Prostate gland (tissue), 2 donors: ENCODE measurements at regions not wholly inside any gene's neighbourhood (a gene's known extent, or its start where the extent isn't known, plus 50 kb on each side); places are given as distances from the start of the nearest gene placed in this dataset.

Experiments used
- POLR2A ChIP-seq: fragments of 450-650 bp; IDR thresholded peaks from one replicate; pipeline ENCODE4 v1.6.1; 2016; ENCODE audit warnings: antibody characterized with exemption, mild to moderate bottlenecking
- POLR2AphosphoS5 ChIP-seq: sonication (generic); formaldehyde crosslinking; IDR thresholded peaks from one replicate; pipeline ENCODE4 v1.6.1; 2017; ENCODE audit warnings: antibody characterized with exemption
- TF ChIP-seq, protein P1 (sequence below), 4 experiments: fragments of 200-600 bp in 2 of 4; fragments of 450-650 bp in 2 of 4; sonication (generic) in 2 of 4; IDR thresholded peaks; 1 replicate in 3 of 4; 2 replicates in 1 of 4; pipeline ENCODE4 v1.5.1; 2016 to 2019; ENCODE audit warnings: antibody characterized with exemption in 4 of 4, mild to moderate bottlenecking in 2 of 4, moderate library complexity in 2 of 4

DNA sequence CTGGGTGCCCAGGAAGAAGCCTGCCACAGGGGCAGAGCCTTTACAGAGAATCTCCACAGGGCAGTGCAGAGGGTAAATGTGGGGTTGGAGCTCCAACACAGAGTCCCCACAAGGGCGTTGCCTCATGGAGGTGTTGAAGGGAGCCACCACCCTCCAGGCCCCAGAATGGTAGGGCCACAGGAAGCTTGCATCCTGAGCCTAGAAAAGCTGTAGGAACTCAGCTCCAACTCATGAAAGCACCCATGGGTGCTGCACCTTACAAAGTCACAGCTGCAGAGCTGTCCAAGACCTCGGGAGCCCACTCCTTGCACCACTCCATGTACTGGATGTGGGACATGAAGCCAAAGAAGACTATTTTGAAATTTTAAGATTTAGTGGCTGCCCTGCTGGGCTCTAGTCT, 73.3 kb upstream of the KCNH8 start:
- TF ChIP-seq, protein P1, sequence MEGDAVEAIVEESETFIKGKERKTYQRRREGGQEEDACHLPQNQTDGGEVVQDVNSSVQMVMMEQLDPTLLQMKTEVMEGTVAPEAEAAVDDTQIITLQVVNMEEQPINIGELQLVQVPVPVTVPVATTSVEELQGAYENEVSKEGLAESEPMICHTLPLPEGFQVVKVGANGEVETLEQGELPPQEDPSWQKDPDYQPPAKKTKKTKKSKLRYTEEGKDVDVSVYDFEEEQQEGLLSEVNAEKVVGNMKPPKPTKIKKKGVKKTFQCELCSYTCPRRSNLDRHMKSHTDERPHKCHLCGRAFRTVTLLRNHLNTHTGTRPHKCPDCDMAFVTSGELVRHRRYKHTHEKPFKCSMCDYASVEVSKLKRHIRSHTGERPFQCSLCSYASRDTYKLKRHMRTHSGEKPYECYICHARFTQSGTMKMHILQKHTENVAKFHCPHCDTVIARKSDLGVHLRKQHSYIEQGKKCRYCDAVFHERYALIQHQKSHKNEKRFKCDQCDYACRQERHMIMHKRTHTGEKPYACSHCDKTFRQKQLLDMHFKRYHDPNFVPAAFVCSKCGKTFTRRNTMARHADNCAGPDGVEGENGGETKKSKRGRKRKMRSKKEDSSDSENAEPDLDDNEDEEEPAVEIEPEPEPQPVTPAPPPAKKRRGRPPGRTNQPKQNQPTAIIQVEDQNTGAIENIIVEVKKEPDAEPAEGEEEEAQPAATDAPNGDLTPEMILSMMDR (IDR thresholded peaks at IDR 0.05): no peak
- TF ChIP-seq POLR2AphosphoS5 (no peak), POLR2A (no peak)
